WTC11 (cell line): ENCODE measurements at regions not wholly inside any gene's neighbourhood (a gene's known extent, or its start where the extent isn't known, plus 50 kb on each side); places are given as distances from the start of the nearest gene placed in this dataset.

Source experiments
- ATAC-seq: fragments of 200-7000 bp; cut with Tn5 transposase; 2 replicates; pipeline ENCODE4 v1.10.0; 2021; ENCODE audit warnings: mild to moderate bottlenecking, moderate library complexity
- CTCF ChIA-PET: fragments of 300-600 bp; sonication (Branson Sonifier 250); formaldehyde crosslinking; loops from one replicate; lab custom pipeline; 2021; ENCODE audit warnings: antibody characterized with exemption; lab: Charles Lee
- POLR2A ChIA-PET: fragments of 350-600 bp; sonication (Branson Sonifier 250); formaldehyde crosslinking; loops from one replicate; lab custom pipeline; 2021; ENCODE audit warnings: antibody characterized with exemption; lab: Charles Lee
- DNase-seq: peaks from one replicate; pipeline ENCODE4 v3.0.0; 2021; ENCODE audit warnings: low spot score
- H3K27ac Mint-ChIP-seq: 2 replicates; pipeline ENCODE4 v1.8.0; 2021; ENCODE audit warnings: mixed read lengths
- H3K27me3 Mint-ChIP-seq: 2 replicates; pipeline ENCODE4 v1.8.0; 2021; ENCODE audit warnings: low read depth, mild to moderate bottlenecking, moderate library complexity, mixed read lengths
- H3K36me3 Mint-ChIP-seq: 2 replicates; pipeline ENCODE4 v1.8.0; 2021; ENCODE audit warnings: mixed read lengths
- H3K4me1 Mint-ChIP-seq: 2 replicates; pipeline ENCODE4 v1.8.0; 2022; ENCODE audit warnings: mixed read lengths
- H3K4me3 Mint-ChIP-seq: 2 replicates; pipeline ENCODE4 v1.8.0; 2021; ENCODE audit warnings: mild to moderate bottlenecking, moderate library complexity, mixed read lengths
- H3K9me3 Mint-ChIP-seq: 2 replicates; pipeline ENCODE4 v1.8.0; 2021; ENCODE audit warnings: mixed read lengths
- CTCF ChIP-seq: fragments of 200-600 bp; IDR thresholded peaks from 2 replicates; pipeline ENCODE4 v1.8.0; 2022; ENCODE audit warnings: antibody characterized with exemption
- ESRRA ChIP-seq: sonication (generic); formaldehyde crosslinking; IDR thresholded peaks from 2 replicates; pipeline ENCODE4 v1.8.1; 2022; ENCODE audit warnings: mild to moderate bottlenecking, missing genetic modification reagents, borderline replicate concordance
- GABPB1 ChIP-seq: sonication (generic); formaldehyde crosslinking; IDR thresholded peaks from 2 replicates; pipeline ENCODE4 v1.8.1; 2023; ENCODE audit warnings: mild to moderate bottlenecking, missing genetic modification reagents
- HMGA2 ChIP-seq: fragments of 250-450 bp; sonication (Bioruptor Pico); IDR thresholded peaks from 2 replicates; pipeline ENCODE4 v1.4.0; 2021; ENCODE audit warnings: mild to moderate bottlenecking, moderate library complexity
- JAZF1 ChIP-seq: fragments of 250-450 bp; sonication (Bioruptor Pico); IDR thresholded peaks from 2 replicates; pipeline ENCODE4 v1.9.0; 2021; ENCODE audit warnings: moderate library complexity, mild to moderate bottlenecking, inconsistent platforms
- JUN ChIP-seq: sonication (generic); formaldehyde crosslinking; IDR thresholded peaks from 2 replicates; pipeline ENCODE4 v1.8.0; 2023; ENCODE audit warnings: mild to moderate bottlenecking, missing genetic modification reagents
- MAX ChIP-seq: sonication (generic); formaldehyde crosslinking; IDR thresholded peaks from 2 replicates; pipeline ENCODE4 v1.8.0; 2022; ENCODE audit warnings: mild to moderate bottlenecking, missing genetic modification reagents
- NR2C2 ChIP-seq: sonication (generic); formaldehyde crosslinking; IDR thresholded peaks from 2 replicates; pipeline ENCODE4 v1.8.0; 2022; ENCODE audit warnings: mild to moderate bottlenecking, missing genetic modification reagents
- SOX15 ChIP-seq: fragments of 250-450 bp; sonication (Bioruptor Pico); IDR thresholded peaks from 2 replicates; pipeline ENCODE4 v1.9.0; 2021; ENCODE audit warnings: mild to moderate bottlenecking
- SP1 ChIP-seq: sonication (generic); formaldehyde crosslinking; conservative IDR thresholded peaks from 2 replicates; pipeline ENCODE4 v1.8.1; 2022; ENCODE audit warnings: missing genetic modification reagents
- STAT6 ChIP-seq: sonication (generic); formaldehyde crosslinking; conservative IDR thresholded peaks from 2 replicates; pipeline ENCODE4 v1.8.1; 2023; ENCODE audit warnings: mild to moderate bottlenecking, low read depth, missing genetic modification reagents, moderate library complexity
- TEAD1 ChIP-seq: sonication (generic); formaldehyde crosslinking; IDR thresholded peaks from 2 replicates; pipeline ENCODE4 v1.8.0; 2022; ENCODE audit warnings: mild to moderate bottlenecking, missing genetic modification reagents
- ZBTB43 ChIP-seq: sonication (generic); formaldehyde crosslinking; IDR thresholded peaks from 2 replicates; pipeline ENCODE4 v1.8.1; 2023; ENCODE audit warnings: mild to moderate bottlenecking, missing genetic modification reagents
- ZNF263 ChIP-seq: sonication (generic); formaldehyde crosslinking; IDR thresholded peaks from 2 replicates; pipeline ENCODE4 v1.8.1; 2022; ENCODE audit warnings: low read depth, mild to moderate bottlenecking, moderate library complexity, missing genetic modification reagents
- ZNF396 ChIP-seq: fragments of 250-450 bp; sonication (Bioruptor Pico); IDR thresholded peaks from 2 replicates; pipeline ENCODE4 v1.8.0; 2021; ENCODE audit warnings: mild to moderate bottlenecking, moderate library complexity, borderline replicate concordance
- ZNF532 ChIP-seq: fragments of 250-450 bp; sonication (Bioruptor Pico); IDR thresholded peaks from 2 replicates; pipeline ENCODE4 v1.9.0; 2021; ENCODE audit warnings: mild to moderate bottlenecking, borderline replicate concordance

- no peak for TF ChIP-seq STAT6
- no peak for TF ChIP-seq CTCF
Observed at GRCh38 chr1:110774398-110774797, 98.5 kb upstream of the CD53 start (continued).

GRCh38 chr1:110773813-110774212 lies 99.1 kb upstream of the KCNA3 start:
- peaks cover 21% of the 10 kb centered on the region for H3K9me3 Mint-ChIP-seq
- H3K27ac Mint-ChIP-seq: no peak overlapping the region
- ChIA-PET CTCF (interaction anchor here (0.9 to 3.3 kb wide), 4 partner anchors 8 to 154 kb away, joined by 3 to 18 read pairs (median 4); no protein-coding TSS in a partner anchor), POLR2A (no interaction called here)
- peaks cover 7% of the 10 kb centered on the region for H3K36me3 Mint-ChIP-seq
- TF ChIP-seq ZNF263 (CRISPR knock-in tag) (no peak), JAZF1 (no peak), ZBTB43 (CRISPR knock-in tag) (no peak), ZNF396 (CRISPR knock-in tag) (no peak), SP1 (CRISPR knock-in tag) (no peak), HMGA2 (no peak), GABPB1 (CRISPR knock-in tag) (no peak), TEAD1 (CRISPR knock-in tag) (no peak), ESRRA (CRISPR knock-in tag) (no peak), JUN (CRISPR knock-in tag) (no peak), MAX (CRISPR knock-in tag) (no peak), NR2C2 (CRISPR knock-in tag) (no peak), SOX15 (CRISPR knock-in tag) (no peak), ZNF532 (CRISPR knock-in tag) (no peak)
- DNase-seq (no peak), ATAC-seq (no peak)
- peaks cover 24% of the 10 kb centered on the region for H3K27me3 Mint-ChIP-seq
- no peak overlapping the region for H3K4me3 Mint-ChIP-seq
- peaks cover 4% of the 10 kb centered on the region for H3K4me1 Mint-ChIP-seq
